OCI-LY7 (cell line): ENCODE measurements at regions not wholly inside any gene's neighbourhood (a gene's known extent, or its start where the extent isn't known, plus 50 kb on each side); places are given as distances from the start of the nearest gene placed in this dataset.

ENCODE experiments used
- BruUV-seq: library from RNA; stranded (reverse); fragments of 400-500 nt; replicated peaks from 2 replicates; lab custom pipeline; 2021; lab: Mats Ljungman, UMichigan
- CTCF ChIA-PET: fragments of 300-600 bp; sonication (Branson Sonifier 250); formaldehyde crosslinking; loops from one replicate; lab custom pipeline; 2022; ENCODE audit warnings: antibody characterized with exemption; ENCODE audit not compliant: unreplicated experiment; lab: Charles Lee
- POLR2A ChIA-PET: fragments of 300-600 bp; sonication (Branson Sonifier 250); formaldehyde crosslinking; loops from one replicate; lab custom pipeline; 2022; ENCODE audit warnings: antibody characterized with exemption; lab: Charles Lee
- DNase-seq: peaks from one replicate; pipeline ENCODE4 v3.0.0-alpha.2; 2015; ENCODE audit warnings: low spot score
- H2AFZ ChIP-seq: fragments of 200-600 bp; sonication (generic), shearing (Covaris generic); 2 replicates; pipeline ENCODE4 v1.6.1; 2014; ENCODE audit warnings: mild to moderate bottlenecking, antibody characterized with exemption, low read length, moderate library complexity
- H3K27ac ChIP-seq: fragments of 200-600 bp; sonication (generic); 2 replicates; pipeline ENCODE4 v1.5.1; 2014; ENCODE audit warnings: mixed run types, low read depth, mild to moderate bottlenecking, moderate library complexity, low read length, inconsistent platforms; ENCODE audit not compliant: poor library complexity, severe bottlenecking
- H3K36me3 ChIP-seq: fragments of 200-600 bp; sonication (generic); 2 replicates; pipeline ENCODE4 v1.6.1; 2014; ENCODE audit warnings: mild to moderate bottlenecking, antibody characterized with exemption, low read length, moderate library complexity, mixed read lengths; ENCODE audit not compliant: insufficient read depth
- H3K4me1 ChIP-seq: fragments of 200-600 bp; sonication (generic); 2 replicates; pipeline ENCODE4 v1.5.1; 2014; ENCODE audit warnings: mild to moderate bottlenecking, low read length; ENCODE audit not compliant: insufficient read depth, poor library complexity, severe bottlenecking
- H3K4me2 ChIP-seq: fragments of 200-600 bp; sonication (generic); 2 replicates; pipeline ENCODE4 v1.6.1; 2014; ENCODE audit warnings: mild to moderate bottlenecking, low read length
- H3K4me3 ChIP-seq: fragments of 200-600 bp; sonication (generic); 2 replicates; pipeline ENCODE4 v1.5.1; 2014; ENCODE audit warnings: mild to moderate bottlenecking, low read depth, low read length; ENCODE audit not compliant: poor library complexity, severe bottlenecking
- H3K79me2 ChIP-seq: fragments of 200-600 bp; sonication (generic); 2 replicates; pipeline ENCODE4 v1.6.1; 2016; ENCODE audit warnings: low read depth, mild to moderate bottlenecking, low read length, moderate library complexity, mixed read lengths; ENCODE audit not compliant: insufficient read depth
- H3K9me2 ChIP-seq: fragments of 200-600 bp; sonication (generic); 2 replicates; pipeline ENCODE4 v1.6.1; 2016; ENCODE audit warnings: mild to moderate bottlenecking, low read length, mixed read lengths; ENCODE audit not compliant: insufficient read depth
- H3K9me3 ChIP-seq: fragments of 200-600 bp; sonication (generic); 2 replicates; pipeline ENCODE4 v1.6.1; 2014; ENCODE audit warnings: mild to moderate bottlenecking, mixed run types, low read length, mixed read lengths
- H4K20me1 ChIP-seq: fragments of 200-600 bp; sonication (generic); 2 replicates; pipeline ENCODE4 v1.6.1; 2014; ENCODE audit warnings: mild to moderate bottlenecking, antibody characterized with exemption, low read length, moderate library complexity, mixed read lengths; ENCODE audit not compliant: insufficient read depth
- CTCF ChIP-seq: fragments of 200-600 bp; sonication (generic); conservative IDR thresholded peaks from 2 replicates; pipeline ENCODE4 v1.5.1; 2014; ENCODE audit warnings: mild to moderate bottlenecking, antibody characterized with exemption, low read length, moderate library complexity, mixed read lengths
- EZH2phosphoT487 ChIP-seq: fragments of 200-600 bp; sonication (generic); IDR thresholded peaks from 2 replicates; pipeline ENCODE4 v1.6.1; 2018; ENCODE audit warnings: low read depth, borderline replicate concordance, mild to moderate bottlenecking, mixed run types, antibody characterized with exemption, low read length, moderate library complexity, mixed read lengths
- intact Hi-C: fragments of 100-400 bp; cut with micrococcal nuclease; formaldehyde crosslinking; loops from one replicate; pipeline ENCODE4 v1.10.0; 2022; ENCODE audit not compliant: unreplicated experiment

- POLR2A ChIA-PET = interaction anchor here (0.6 to 1.1 kb wide), 7 partner anchors 11 to 230 kb away, joined by 3 to 7 read pairs (median 3); no protein-coding TSS in a partner anchor
- intact Hi-C loops = no loop called here
- BruUV-seq = no TSS peak
- Histone ChIP-seq H2AFZ (peak overlapping the region; percentile 86), H3K4me2 (peak overlapping the region; percentile 60), H4K20me1 (no peaks in the 10 kb centered on the region), H3K27ac (peak overlapping the region; percentile 37), H3K4me3 (peak overlapping the region; percentile 37), H3K36me3 (no peaks in the 10 kb centered on the region), H3K9me2 (no peaks in the 10 kb centered on the region), H3K4me1 (peaks cover 24% of the 10 kb centered on the region), H3K9me3 (no peaks in the 10 kb centered on the region), H3K79me2 (no peaks in the 10 kb centered on the region)
- no peak for DNase-seq
- CTCF ChIA-PET = no interaction called here
- TF ChIP-seq EZH2phosphoT487 = no peak
- no peak for TF ChIP-seq CTCF
Measured at GRCh38 chr12:25412735-25413134, 140.3 kb downstream of the LMNTD1 start.

GRCh38 chr12:25404955-25405354, 148.1 kb downstream of the LMNTD1 start:
- no peaks in the 10 kb centered on the region for H4K20me1 ChIP-seq
- no peak for TF ChIP-seq EZH2phosphoT487
- TF ChIP-seq CTCF = 0 out of 2 replicates have a peak, but pooled peaks have one; percentile 17
- ChIA-PET POLR2A (interaction anchor here (0.6 kb wide), 1 partner anchor 269 kb away, joined by 3 read pairs; no protein-coding TSS in a partner anchor), CTCF (no interaction called here)
- no peaks in the 10 kb centered on the region for H3K4me1 ChIP-seq
- H2AFZ ChIP-seq = 0 out of 2 replicates have a peak overlapping the region, but pooled peaks have one; percentile 4
- peaks cover 6% of the 10 kb centered on the region for H3K9me3 ChIP-seq
- DNase-seq = no peak
- no peaks in the 10 kb centered on the region for H3K79me2 ChIP-seq
- no peaks in the 10 kb centered on the region for H3K9me2 ChIP-seq
- H3K4me2 ChIP-seq = no peak overlapping the region
- intact Hi-C loops = no loop called here
- no peaks in the 10 kb centered on the region for H3K36me3 ChIP-seq
- BruUV-seq = no TSS peak
- H3K4me3 ChIP-seq = no peak overlapping the region
- H3K27ac ChIP-seq = no peak overlapping the region

GRCh38 chr12:25401547-25402345, 151.0 kb upstream of the KRAS start:
- DNase-seq = no peak
- ChIA-PET CTCF (no interaction called here), POLR2A (no interaction called here)
- no peaks in the 10 kb centered on the region for H3K36me3 ChIP-seq
- H3K4me3 ChIP-seq = no peak overlapping the region
- BruUV-seq = no TSS peak
- TF ChIP-seq EZH2phosphoT487 = no peak
- no peak for TF ChIP-seq CTCF
- no peak overlapping the region for H3K4me2 ChIP-seq
- peaks cover 6% of the 10 kb centered on the region for H3K9me3 ChIP-seq
- no peak overlapping the region for H3K27ac ChIP-seq
- H3K9me2 ChIP-seq = no peaks in the 10 kb centered on the region
- intact Hi-C loops = no loop called here
- H4K20me1 ChIP-seq = no peaks in the 10 kb centered on the region
- no peaks in the 10 kb centered on the region for H3K4me1 ChIP-seq
- H2AFZ ChIP-seq = no peak overlapping the region
- no peaks in the 10 kb centered on the region for H3K79me2 ChIP-seq
